Gastrocnemius medialis (tissue), 4 donors: ENCODE measurements at regions not wholly inside any gene's neighbourhood (a gene's known extent, or its start where the extent isn't known, plus 50 kb on each side); places are given as distances from the start of the nearest gene placed in this dataset.

Experiments used
- ATAC-seq, 2 donors: fragments of 150-250 bp; one replicate each; pipeline ENCODE4 v1.9.1; 2016
- DNase-seq, 2 donors: peaks; one replicate each; pipeline ENCODE4 v3.0.0-alpha.2; 2019
- H3K27ac ChIP-seq, 4 donors: fragments of 200-600 bp; sonication (generic); 1 replicate in 1 of 4; 2 replicates in 3 of 4; pipeline ENCODE4 v1.5.1; 2016 to 2018; ENCODE audit warnings: mild to moderate bottlenecking in 2 of 4, moderate library complexity in 1 of 4
- H3K27me3 ChIP-seq, 3 donors: fragments of 200-600 bp; sonication (generic) in 2 of 3; 1 replicate in 1 of 3; 2 replicates in 2 of 3; pipeline versions ENCODE4 v1.5.1 to v1.6.0; 2016 to 2019; ENCODE audit warnings: mild to moderate bottlenecking in 1 of 3, moderate library complexity in 1 of 3
- H3K36me3 ChIP-seq, 2 donors: fragments of 200-600 bp; sonication (generic) in 1 of 2; one replicate each; pipeline ENCODE4 v1.5.1; 2017 to 2018
- H3K4me1 ChIP-seq, 2 donors: fragments of 200-600 bp; sonication (generic) in 1 of 2; one replicate each; pipeline ENCODE4 v1.5.1; 2016 to 2017; ENCODE audit warnings: mild to moderate bottlenecking in 2 of 2
- H3K4me3 ChIP-seq, 4 donors: fragments of 200-600 bp; sonication (generic) in 3 of 4; 1 replicate in 1 of 4; 2 replicates in 3 of 4; pipeline ENCODE4 v1.5.1; 2016 to 2019; ENCODE audit warnings: mild to moderate bottlenecking in 2 of 4
- H3K9me3 ChIP-seq, 3 donors: fragments of 200-600 bp; sonication (generic) in 2 of 3; 1 replicate in 1 of 3; 2 replicates in 2 of 3; pipeline ENCODE4 v1.5.1; 2016 to 2019
- POLR2A ChIP-seq, 2 donors: fragments of 450-650 bp; IDR thresholded peaks; one replicate each; pipeline ENCODE4 v1.6.1; 2017; ENCODE audit warnings: antibody characterized with exemption in 2 of 2, mild to moderate bottlenecking in 2 of 2, moderate library complexity in 2 of 2
- in situ Hi-C, 4 donors: fragments of 200-750 bp; cut with MboI; loops; one replicate each; pipeline versions ENCODE4 v1.15.0 to v1.8.0; 2017; ENCODE audit warnings: low sequenced_read_pairs in 4 of 4
- intact Hi-C: fragments of 100-400 bp; cut with DNase I; formaldehyde crosslinking; loops from one replicate; pipeline ENCODE4 v1.15.1; 2023; ENCODE audit warnings: low total_unique reads
- TF ChIP-seq, protein P1 (sequence below), 5 experiments: fragments of 450-650 bp in 3 of 5; fragments of 200-600 bp in 2 of 5; sonication (generic) in 2 of 5; IDR thresholded peaks in 4 of 5; conservative IDR thresholded peaks in 1 of 5; 1 replicate in 4 of 5; 2 replicates in 1 of 5; pipeline ENCODE4 v1.5.1; 2016 to 2019; ENCODE audit warnings: antibody characterized with exemption in 5 of 5, mild to moderate bottlenecking in 3 of 5, moderate library complexity in 3 of 5

DNA sequence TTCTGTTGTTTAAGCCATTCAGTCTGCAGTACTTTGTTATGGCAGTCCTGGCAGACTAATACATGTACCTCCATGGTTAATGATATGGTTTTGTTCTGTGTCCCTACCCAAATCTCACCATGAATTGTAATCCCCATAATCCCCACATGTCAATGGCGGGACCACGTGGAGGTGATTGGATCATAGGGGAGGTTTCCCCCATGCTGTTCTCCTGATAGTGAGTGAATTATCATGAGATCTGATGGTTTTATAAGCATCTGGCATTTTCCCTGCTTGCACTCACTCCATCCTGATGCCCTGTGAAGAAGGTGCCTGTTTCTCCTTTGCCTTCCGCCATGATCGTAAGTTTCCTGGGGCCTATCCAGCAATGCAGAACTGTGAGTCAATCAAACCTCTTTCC is 57.5 kb upstream of the NT5E start:
- ATAC-seq (no peak), DNase-seq (no peak)
- Histone ChIP-seq H3K4me3 (no peak overlapping the region), H3K36me3 (no peaks in the 10 kb centered on the region), H3K9me3 (no peaks in the 10 kb centered on the region), H3K27me3 (no peaks in the 10 kb centered on the region), H3K4me1 (no peaks in the 10 kb centered on the region), H3K27ac (no peak overlapping the region)
- TF ChIP-seq, protein P1, sequence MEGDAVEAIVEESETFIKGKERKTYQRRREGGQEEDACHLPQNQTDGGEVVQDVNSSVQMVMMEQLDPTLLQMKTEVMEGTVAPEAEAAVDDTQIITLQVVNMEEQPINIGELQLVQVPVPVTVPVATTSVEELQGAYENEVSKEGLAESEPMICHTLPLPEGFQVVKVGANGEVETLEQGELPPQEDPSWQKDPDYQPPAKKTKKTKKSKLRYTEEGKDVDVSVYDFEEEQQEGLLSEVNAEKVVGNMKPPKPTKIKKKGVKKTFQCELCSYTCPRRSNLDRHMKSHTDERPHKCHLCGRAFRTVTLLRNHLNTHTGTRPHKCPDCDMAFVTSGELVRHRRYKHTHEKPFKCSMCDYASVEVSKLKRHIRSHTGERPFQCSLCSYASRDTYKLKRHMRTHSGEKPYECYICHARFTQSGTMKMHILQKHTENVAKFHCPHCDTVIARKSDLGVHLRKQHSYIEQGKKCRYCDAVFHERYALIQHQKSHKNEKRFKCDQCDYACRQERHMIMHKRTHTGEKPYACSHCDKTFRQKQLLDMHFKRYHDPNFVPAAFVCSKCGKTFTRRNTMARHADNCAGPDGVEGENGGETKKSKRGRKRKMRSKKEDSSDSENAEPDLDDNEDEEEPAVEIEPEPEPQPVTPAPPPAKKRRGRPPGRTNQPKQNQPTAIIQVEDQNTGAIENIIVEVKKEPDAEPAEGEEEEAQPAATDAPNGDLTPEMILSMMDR (IDR thresholded peaks at IDR 0.05 in 4 of 5, conservative IDR thresholded peaks at IDR 0.05 in 1 of 5) = no peak
- no peak for TF ChIP-seq POLR2A (IDR thresholded peaks at IDR 0.05)
- in situ Hi-C loops (no loop called here), intact Hi-C loops (no loop called here)

DNA sequence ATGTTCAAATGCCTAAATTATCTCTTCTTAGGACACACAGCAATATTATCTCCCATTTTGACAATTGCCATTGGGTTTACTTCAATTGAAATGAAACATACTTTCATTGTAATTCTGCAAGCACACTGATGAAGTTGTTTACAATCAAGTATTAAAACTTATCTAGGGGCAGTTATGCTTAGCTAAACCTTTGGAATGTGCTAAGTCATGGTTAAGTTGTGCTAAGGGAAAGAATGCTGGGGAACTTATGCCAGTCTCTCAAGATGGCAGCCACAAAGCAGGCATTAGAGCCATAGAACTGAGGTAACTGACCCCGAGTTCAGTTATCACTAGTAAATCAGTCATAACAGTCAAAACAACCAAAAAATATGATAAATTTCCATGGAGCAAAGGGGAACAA is 59.1 kb upstream of the NT5E start:
- Histone ChIP-seq H3K27ac (no peak overlapping the region), H3K27me3 (no peaks in the 10 kb centered on the region), H3K4me1 (no peaks in the 10 kb centered on the region), H3K36me3 (no peaks in the 10 kb centered on the region), H3K9me3 (no peaks in the 10 kb centered on the region), H3K4me3 (no peak overlapping the region)
- in situ Hi-C loops = no loop called here
- DNase-seq = no peak
- ATAC-seq = no peak
- TF ChIP-seq POLR2A (IDR thresholded peaks at IDR 0.05) = no peak
- TF ChIP-seq, protein P1 (IDR thresholded peaks at IDR 0.05 in 4 of 5, conservative IDR thresholded peaks at IDR 0.05 in 1 of 5) = no peak
- intact Hi-C loops = no loop called here

DNA sequence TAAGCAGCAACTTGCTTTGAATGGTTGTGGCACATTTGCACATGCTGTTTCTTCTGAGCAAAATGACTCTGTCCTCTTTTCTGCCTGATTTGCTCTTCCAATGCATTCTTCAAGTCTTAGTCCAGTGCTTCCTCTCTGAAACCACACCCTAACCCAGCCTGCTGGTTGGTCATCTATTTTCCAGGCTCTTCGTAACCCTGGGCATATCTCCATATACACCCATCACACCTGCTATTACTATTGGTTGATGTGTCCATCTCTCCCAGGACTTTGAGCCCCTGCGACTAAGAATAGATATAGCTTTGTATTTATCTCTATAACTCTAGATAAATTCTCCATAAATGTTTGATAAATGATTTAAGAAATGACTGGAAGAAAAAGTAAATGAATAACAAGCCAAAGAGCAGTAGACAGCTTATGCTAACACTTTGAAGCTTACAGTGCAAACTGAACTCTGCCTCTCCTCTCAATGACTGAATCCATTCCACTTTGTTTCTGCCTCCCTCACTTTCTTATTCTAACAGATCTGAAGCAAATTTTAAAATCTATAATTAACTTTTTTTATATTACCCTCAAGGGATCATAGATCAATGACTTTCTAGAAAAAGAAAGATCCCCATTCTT is 59.7 kb upstream of the NT5E start:
- in situ Hi-C loops (no loop called here), intact Hi-C loops (no loop called here)

DNA sequence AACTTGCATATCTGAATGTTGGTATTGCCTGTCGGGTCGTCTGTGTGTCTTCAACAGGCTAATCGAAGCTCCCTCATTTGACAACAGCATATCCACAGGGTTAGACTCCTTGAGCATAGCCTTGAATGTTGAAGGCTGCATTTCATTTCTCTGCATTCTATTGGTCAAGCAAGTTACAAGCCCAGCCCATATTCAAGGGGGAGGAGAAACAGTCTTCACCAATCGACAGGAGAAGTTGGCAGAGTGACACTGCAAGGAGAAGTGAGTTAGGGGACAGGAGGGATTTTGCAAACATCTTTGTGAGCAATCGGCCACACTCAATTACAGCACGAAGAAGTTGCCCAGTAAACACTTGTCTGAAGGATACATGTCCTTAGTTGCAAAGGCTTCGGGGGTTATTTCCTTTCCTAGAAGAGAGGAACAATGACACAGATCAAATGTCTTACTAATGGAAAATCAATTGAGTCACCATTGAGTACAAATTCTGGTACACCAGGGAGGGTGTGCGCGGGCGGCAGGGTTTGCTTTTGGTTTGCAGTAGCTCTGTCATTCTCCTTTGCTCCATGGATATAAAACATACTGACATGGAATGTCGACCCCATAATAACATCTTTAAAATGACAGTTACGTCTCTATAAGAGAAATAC is 60.6 kb upstream of the NT5E start:
- in situ Hi-C loops = no loop called here
- H3K9me3 ChIP-seq = no peaks in the 10 kb centered on the region
- H3K27me3 ChIP-seq = no peaks in the 10 kb centered on the region
- DNase-seq = no peak
- H3K4me1 ChIP-seq = no peaks in the 10 kb centered on the region
- no peaks in the 10 kb centered on the region for H3K36me3 ChIP-seq
- no peak for ATAC-seq
- TF ChIP-seq, protein P1 (IDR thresholded peaks at IDR 0.05 in 4 of 5, conservative IDR thresholded peaks at IDR 0.05 in 1 of 5) = no peak
- TF ChIP-seq POLR2A (IDR thresholded peaks at IDR 0.05) = no peak
- intact Hi-C loops = no loop called here
- no peak overlapping the region for H3K27ac ChIP-seq
- no peak overlapping the region for H3K4me3 ChIP-seq

More for the DNA sequence above, 59.7 kb upstream of the NT5E start:
- DNase-seq (no peak), ATAC-seq (no peak)
- H3K27me3 ChIP-seq = no peaks in the 10 kb centered on the region
- no peak for TF ChIP-seq POLR2A (IDR thresholded peaks at IDR 0.05)
- TF ChIP-seq, protein P1 (IDR thresholded peaks at IDR 0.05 in 4 of 5, conservative IDR thresholded peaks at IDR 0.05 in 1 of 5) = no peak
- H3K36me3 ChIP-seq = no peaks in the 10 kb centered on the region
- no peak overlapping the region for H3K4me3 ChIP-seq
- no peak overlapping the region for H3K27ac ChIP-seq
- no peaks in the 10 kb centered on the region for H3K9me3 ChIP-seq
- no peaks in the 10 kb centered on the region for H3K4me1 ChIP-seq
